Activated naive CD4-positive, alpha-beta T cell treated with anti-CD3 and anti-CD28 coated beads, Interleukin-2, amount 10 ng/mL, durations not matched to agents 7 days and 5 days (primary cell): ENCODE measurements at regions not wholly inside any gene's neighbourhood (a gene's known extent, or its start where the extent isn't known, plus 50 kb on each side); places are given as distances from the start of the nearest gene placed in this dataset.

ENCODE experiments used
- CTCF ChIA-PET: fragments of 350-600 bp; sonication (Branson Sonifier 250); formaldehyde crosslinking; loops from one replicate; lab custom pipeline; 2021; ENCODE audit warnings: antibody characterized with exemption; lab: Charles Lee
- DNase-seq: peaks from one replicate; pipeline ENCODE4 v3.0.0-alpha.2; 2020
- H3K27ac Mint-ChIP-seq: one replicate; pipeline ENCODE4 v1.8.0; 2021; ENCODE audit warnings: mild to moderate bottlenecking, moderate library complexity, mixed read lengths
- H3K27me3 Mint-ChIP-seq: one replicate; pipeline ENCODE4 v1.8.0; 2021; ENCODE audit warnings: mild to moderate bottlenecking, mixed read lengths
- H3K36me3 Mint-ChIP-seq: one replicate; pipeline ENCODE4 v1.8.0; 2021; ENCODE audit warnings: mixed read lengths
- H3K4me1 Mint-ChIP-seq: one replicate; pipeline ENCODE4 v1.8.0; 2021; ENCODE audit warnings: mixed read lengths
- H3K4me3 Mint-ChIP-seq: one replicate; pipeline ENCODE4 v1.8.0; 2021; ENCODE audit warnings: mild to moderate bottlenecking, moderate library complexity, mixed read lengths
- H3K9me3 Mint-ChIP-seq: one replicate; pipeline ENCODE4 v1.8.0; 2021; ENCODE audit warnings: mixed read lengths

DNA sequence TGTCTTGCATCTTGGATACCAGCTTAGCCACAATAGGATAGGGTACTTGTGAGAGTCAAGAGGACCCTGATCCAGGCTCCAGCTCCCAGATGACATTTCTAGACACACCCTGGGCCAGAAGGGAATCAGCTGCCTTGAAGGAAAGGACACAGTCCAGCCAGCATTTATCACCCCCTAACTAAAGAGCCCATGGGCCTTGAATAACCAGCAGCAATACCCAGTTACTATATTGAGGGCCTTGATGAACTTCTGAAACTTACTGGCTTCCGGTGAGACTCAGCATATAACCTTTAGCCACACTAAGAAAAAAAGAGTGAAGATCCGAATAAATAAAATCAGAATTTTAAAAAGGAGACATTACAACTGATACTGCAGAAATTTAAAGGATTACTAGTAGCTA is 1135.4 kb downstream of the LRFN5 start:
- Mint-ChIP-seq H3K27me3 (no peaks in the 10 kb centered on the region), H3K4me3 (no peak overlapping the region), H3K9me3 (peaks cover 11% of the 10 kb centered on the region), H3K4me1 (no peaks in the 10 kb centered on the region), H3K36me3 (no peaks in the 10 kb centered on the region), H3K27ac (no peak overlapping the region)
- CTCF ChIA-PET = no interaction called here
- no peak for DNase-seq

- no peaks in the 10 kb centered on the region for H3K27me3 Mint-ChIP-seq
- H3K4me3 Mint-ChIP-seq = no peak overlapping the region
- DNase-seq = no peak
- H3K27ac Mint-ChIP-seq = no peak overlapping the region
- no peaks in the 10 kb centered on the region for H3K4me1 Mint-ChIP-seq
- CTCF ChIA-PET = no interaction called here
- peaks cover 8% of the 10 kb centered on the region for H3K9me3 Mint-ChIP-seq
- H3K36me3 Mint-ChIP-seq = no peaks in the 10 kb centered on the region
Measured at GRCh38 chr14:42736408-42736807, 1129.7 kb downstream of the LRFN5 start.

DNA sequence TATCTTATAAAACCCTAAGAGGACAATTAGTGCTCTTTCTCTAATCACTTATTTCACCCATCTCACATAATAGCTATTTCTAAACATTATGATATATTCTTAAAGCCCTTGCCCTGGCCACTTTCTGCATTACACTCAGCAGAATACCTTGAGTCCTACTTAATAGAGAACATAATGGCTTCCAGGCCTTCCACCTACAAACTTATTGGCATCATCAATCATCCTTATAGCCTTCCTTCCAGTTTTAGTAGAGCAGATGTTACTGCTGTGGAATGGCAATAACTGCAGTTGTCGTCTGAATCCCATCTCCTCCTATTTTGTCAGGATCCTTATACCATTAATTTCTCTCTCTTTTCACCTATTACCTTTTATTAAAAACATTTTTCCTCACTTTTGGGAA is 1127.4 kb downstream of the LRFN5 start:
- Mint-ChIP-seq H3K9me3 (peaks cover 8% of the 10 kb centered on the region), H3K4me1 (no peaks in the 10 kb centered on the region), H3K4me3 (no peak overlapping the region), H3K27me3 (no peaks in the 10 kb centered on the region), H3K36me3 (no peaks in the 10 kb centered on the region), H3K27ac (no peak overlapping the region)
- CTCF ChIA-PET = no interaction called here
- DNase-seq = no peak

GRCh38 chr14:42732005-42732404 is 1125.3 kb downstream of the LRFN5 start:
- CTCF ChIA-PET = no interaction called here
- DNase-seq = no peak
- Mint-ChIP-seq H3K4me1 (no peaks in the 10 kb centered on the region), H3K4me3 (no peak overlapping the region), H3K36me3 (no peaks in the 10 kb centered on the region), H3K27me3 (no peaks in the 10 kb centered on the region), H3K27ac (no peak overlapping the region), H3K9me3 (peaks cover 12% of the 10 kb centered on the region)

- no peak for DNase-seq
- CTCF ChIA-PET = no interaction called here
- no peaks in the 10 kb centered on the region for H3K4me1 Mint-ChIP-seq
Measured at GRCh38 chr14:42731480-42731879, 1124.8 kb downstream of the LRFN5 start.

GRCh38 chr14:42729681-42730080 is 1123.0 kb downstream of the LRFN5 start:
- Mint-ChIP-seq H3K27ac (no peak overlapping the region), H3K36me3 (no peaks in the 10 kb centered on the region), H3K27me3 (no peaks in the 10 kb centered on the region), H3K4me3 (no peak overlapping the region), H3K9me3 (peaks cover 14% of the 10 kb centered on the region), H3K4me1 (no peaks in the 10 kb centered on the region)
- no peak for DNase-seq
- CTCF ChIA-PET = no interaction called here

More at GRCh38 chr14:42731480-42731879, 1124.8 kb downstream of the LRFN5 start:
- no peaks in the 10 kb centered on the region for H3K36me3 Mint-ChIP-seq
- no peak overlapping the region for H3K4me3 Mint-ChIP-seq
- H3K9me3 Mint-ChIP-seq = peaks cover 12% of the 10 kb centered on the region
- H3K27ac Mint-ChIP-seq = no peak overlapping the region
- H3K27me3 Mint-ChIP-seq = no peaks in the 10 kb centered on the region

- Mint-ChIP-seq H3K4me3 (no peak overlapping the region), H3K9me3 (peaks cover 5% of the 10 kb centered on the region), H3K4me1 (no peaks in the 10 kb centered on the region), H3K36me3 (no peaks in the 10 kb centered on the region), H3K27me3 (no peaks in the 10 kb centered on the region), H3K27ac (no peak overlapping the region)
- CTCF ChIA-PET = no interaction called here
- no peak for DNase-seq
Measured at GRCh38 chr14:42719391-42719790, 1112.7 kb downstream of the LRFN5 start.

- no peak overlapping the region for H3K27ac Mint-ChIP-seq
- H3K4me1 Mint-ChIP-seq = no peaks in the 10 kb centered on the region
- peaks cover 7% of the 10 kb centered on the region for H3K9me3 Mint-ChIP-seq
- H3K4me3 Mint-ChIP-seq = no peak overlapping the region
- H3K36me3 Mint-ChIP-seq = no peaks in the 10 kb centered on the region
- no peaks in the 10 kb centered on the region for H3K27me3 Mint-ChIP-seq
- no peak for DNase-seq
- CTCF ChIA-PET = no interaction called here
Measured at GRCh38 chr14:42715316-42715715, 1108.6 kb downstream of the LRFN5 start.

- CTCF ChIA-PET = no interaction called here
- DNase-seq = no peak
- no peaks in the 10 kb centered on the region for H3K27me3 Mint-ChIP-seq
- no peaks in the 10 kb centered on the region for H3K4me1 Mint-ChIP-seq
- no peaks in the 10 kb centered on the region for H3K36me3 Mint-ChIP-seq
- no peak overlapping the region for H3K27ac Mint-ChIP-seq
- H3K9me3 Mint-ChIP-seq = peaks cover 6% of the 10 kb centered on the region
- no peak overlapping the region for H3K4me3 Mint-ChIP-seq
Measured at GRCh38 chr14:42710071-42710470, 1103.4 kb downstream of the LRFN5 start.

- Mint-ChIP-seq H3K36me3 (no peaks in the 10 kb centered on the region), H3K9me3 (peaks cover 4% of the 10 kb centered on the region), H3K4me3 (no peak overlapping the region)
Measured at GRCh38 chr14:42703501-42703900, 1096.8 kb downstream of the LRFN5 start.

GRCh38 chr14:42687421-42687820 is 1080.7 kb downstream of the LRFN5 start:
- H3K9me3 Mint-ChIP-seq = peaks cover 4% of the 10 kb centered on the region
- CTCF ChIA-PET = no interaction called here
- no peak overlapping the region for H3K27ac Mint-ChIP-seq
- no peaks in the 10 kb centered on the region for H3K36me3 Mint-ChIP-seq
- H3K27me3 Mint-ChIP-seq = no peaks in the 10 kb centered on the region
- no peak overlapping the region for H3K4me3 Mint-ChIP-seq
- no peaks in the 10 kb centered on the region for H3K4me1 Mint-ChIP-seq
- DNase-seq = no peak

More at GRCh38 chr14:42703501-42703900, 1096.8 kb downstream of the LRFN5 start:
- CTCF ChIA-PET = no interaction called here
- no peaks in the 10 kb centered on the region for H3K27me3 Mint-ChIP-seq
- H3K4me1 Mint-ChIP-seq = no peaks in the 10 kb centered on the region
- no peak for DNase-seq
- no peak overlapping the region for H3K27ac Mint-ChIP-seq

- Mint-ChIP-seq H3K4me3 (no peak overlapping the region), H3K4me1 (no peaks in the 10 kb centered on the region), H3K36me3 (no peaks in the 10 kb centered on the region), H3K27ac (no peak overlapping the region), H3K9me3 (peaks cover 2% of the 10 kb centered on the region), H3K27me3 (no peaks in the 10 kb centered on the region)
- DNase-seq = no peak
- CTCF ChIA-PET = no interaction called here
Measured at GRCh38 chr14:42683707-42684106, 1077.0 kb downstream of the LRFN5 start.

GRCh38 chr14:42676636-42677035 is 1070.0 kb downstream of the LRFN5 start:
- Mint-ChIP-seq H3K27me3 (no peaks in the 10 kb centered on the region), H3K36me3 (no peaks in the 10 kb centered on the region), H3K4me1 (no peaks in the 10 kb centered on the region), H3K4me3 (no peak overlapping the region), H3K27ac (no peak overlapping the region), H3K9me3 (peaks cover 2% of the 10 kb centered on the region)
- no peak for DNase-seq
- CTCF ChIA-PET = no interaction called here

DNA sequence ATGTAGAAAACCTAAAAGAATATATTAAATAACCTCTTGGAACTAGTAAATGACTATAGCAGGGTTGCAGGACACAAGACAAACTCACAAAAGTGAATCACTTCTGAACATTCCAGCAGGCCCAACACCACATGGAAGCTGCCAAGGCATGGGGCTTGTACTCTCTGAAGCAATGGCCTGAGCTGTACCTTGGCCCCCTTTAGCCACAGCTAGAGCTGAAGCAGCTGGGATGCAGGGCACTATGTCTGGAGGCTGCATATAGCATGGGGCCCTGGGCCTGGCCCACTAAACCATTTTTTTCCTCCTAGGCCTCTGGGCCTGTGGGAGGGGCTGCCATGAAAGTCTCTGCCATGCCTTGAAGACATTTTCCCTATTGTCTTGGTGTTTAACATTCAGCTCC is 1067.3 kb downstream of the LRFN5 start:
- no peak for DNase-seq
- Mint-ChIP-seq H3K9me3 (peaks cover 2% of the 10 kb centered on the region), H3K27ac (no peak overlapping the region), H3K4me1 (no peaks in the 10 kb centered on the region), H3K27me3 (no peaks in the 10 kb centered on the region), H3K4me3 (no peak overlapping the region), H3K36me3 (no peaks in the 10 kb centered on the region)
- CTCF ChIA-PET = no interaction called here

GRCh38 chr14:42671636-42672035 is 1065.0 kb downstream of the LRFN5 start:
- no peak for DNase-seq
- Mint-ChIP-seq H3K36me3 (no peaks in the 10 kb centered on the region), H3K27ac (no peak overlapping the region), H3K27me3 (no peaks in the 10 kb centered on the region), H3K4me1 (no peaks in the 10 kb centered on the region), H3K4me3 (no peak overlapping the region), H3K9me3 (peaks cover 2% of the 10 kb centered on the region)
- CTCF ChIA-PET = no interaction called here

DNA sequence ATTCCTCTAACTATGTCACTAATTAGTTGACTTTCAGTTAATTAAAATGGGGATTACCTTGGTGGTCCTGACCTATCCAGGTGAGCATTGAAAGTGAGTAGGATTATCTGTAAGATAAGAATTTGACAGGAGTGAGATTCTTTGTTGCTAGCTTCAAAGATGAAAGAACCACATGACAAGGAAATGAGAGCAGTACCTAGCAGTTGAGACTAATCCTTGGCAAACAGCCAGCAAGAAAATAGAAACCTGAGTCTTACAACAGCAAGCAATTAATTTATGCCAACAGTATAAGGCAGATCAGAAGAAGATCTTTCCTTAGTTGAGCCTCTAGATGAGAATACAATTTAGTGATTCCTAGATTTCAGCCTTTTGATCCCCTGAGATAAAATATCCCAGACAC is 1058.4 kb downstream of the LRFN5 start:
- CTCF ChIA-PET = no interaction called here

More for the DNA sequence above, 1058.4 kb downstream of the LRFN5 start:
- no peak for DNase-seq
- Mint-ChIP-seq H3K4me1 (no peaks in the 10 kb centered on the region), H3K36me3 (no peaks in the 10 kb centered on the region), H3K4me3 (no peak overlapping the region), H3K9me3 (peaks cover 13% of the 10 kb centered on the region), H3K27ac (no peak overlapping the region), H3K27me3 (no peaks in the 10 kb centered on the region)
